Heart left ventricle (tissue), 13 donors: ENCODE measurements at regions not wholly inside any gene's neighbourhood (a gene's known extent, or its start where the extent isn't known, plus 50 kb on each side); places are given as distances from the start of the nearest gene placed in this dataset.

Experiments used
- CTCF ChIP-seq, 12 donors: fragments of 200-600 bp; sonication (generic) in 4 of 12; IDR thresholded peaks; one replicate each; pipeline versions ENCODE4 v1.5.0 to v1.8.0; 2018 to 2022; ENCODE audit warnings: antibody characterized with exemption in 12 of 12, mild to moderate bottlenecking in 5 of 12
- POLR2A ChIP-seq, 2 donors: fragments of 450-650 bp; IDR thresholded peaks; one replicate each; pipeline ENCODE4 v1.6.1; 2017; ENCODE audit warnings: antibody characterized with exemption in 2 of 2, mild to moderate bottlenecking in 2 of 2, moderate library complexity in 2 of 2
- donor health status: ischemic (EF 13 %, LVEDD 7.1; RV severe dilation, severe dysfunction).
- donor health status: DM: no; HTN: yes; CAD: no.
- donor health status: DM: no; HTN: no; CAD: no.
- donor health status: ischemic (EF 25% LVEDD 6.9; RV normal size, moderate dysfunction).
- donor health status: ischemic (EF 25% LVEDD 5.7; RV mildly dilated, moderate dysfunction).
- donor health status: ischemic (EF 35%, LVEDD 5.7; RV mildly dilated, moderate dysfunction).
- donor health status: nonischemic (EF 11% LVEDD 7.7; RV severe dilation, severe dysfunction).
- donor health status: DM: yes; HTN: yes; CAD: no.
- donor health status: PGD.
- donor health status: ischemic (EF 29% LVEDD 5.4; RV normal size, mild dysfunction).
- donor health status: nonischemic (EF 23%, LVEDD 6.1; RV moderate dilation, normal function).

GRCh38 chr2:172261292-172261691 lies 158.6 kb upstream of the DLX2 start:
- TF ChIP-seq CTCF (IDR thresholded peaks at IDR 0.05) (no peak), POLR2A (IDR thresholded peaks at IDR 0.05) (no peak)
